Vagina (tissue), 2 donors: ENCODE measurements at regions not wholly inside any gene's neighbourhood (a gene's known extent, or its start where the extent isn't known, plus 50 kb on each side); places are given as distances from the start of the nearest gene placed in this dataset.

ENCODE experiments used
- CTCF ChIP-seq, 3 experiments: fragments of 450-650 bp in 2 of 3; fragments of 200-600 bp in 1 of 3; sonication (generic) in 1 of 3; IDR thresholded peaks; one replicate each; pipeline ENCODE4 v1.5.1; 2017 to 2019; ENCODE audit warnings: antibody characterized with exemption in 3 of 3, mild to moderate bottlenecking in 2 of 3, moderate library complexity in 2 of 3
- POLR2AphosphoS5 ChIP-seq, 2 donors: sonication (generic); formaldehyde crosslinking; IDR thresholded peaks; one replicate each; pipeline ENCODE4 v1.9.0; 2017; ENCODE audit warnings: antibody characterized with exemption in 2 of 2, mild to moderate bottlenecking in 2 of 2, low read depth in 1 of 2; ENCODE audit not compliant: insufficient read depth in 1 of 2

- no peak for TF ChIP-seq CTCF (IDR thresholded peaks at IDR 0.05)
- no peak for TF ChIP-seq POLR2AphosphoS5 (IDR thresholded peaks at IDR 0.05; ENCODE audit: insufficient read depth in 1 of 2, low read depth in 1 of 2)
Measured at GRCh38 chr2:241970716-241971115, 101.2 kb downstream of the RTP5 start.
